Smooth muscle cell (in vitro differentiated cells): ENCODE measurements at regions not wholly inside any gene's neighbourhood (a gene's known extent, or its start where the extent isn't known, plus 50 kb on each side); places are given as distances from the start of the nearest gene placed in this dataset.

Source experiments
- DNase-seq: peaks from one replicate; lab custom pipeline; 2025; ENCODE audit not compliant: unreplicated experiment; lab: John Stamatoyannopoulos, UW
- H2AFZ ChIP-seq: fragments of 200-600 bp; sonication (generic); 2 replicates; pipeline ENCODE4 v1.6.0; 2016; ENCODE audit warnings: antibody characterized with exemption, low read depth, mild to moderate bottlenecking
- H3F3A ChIP-seq: fragments of 200-600 bp; sonication (generic); 2 replicates; pipeline ENCODE4 v1.6.0; 2017; ENCODE audit warnings: antibody characterized with exemption, low read depth
- H3K27ac ChIP-seq: fragments of 200-600 bp; sonication (generic); 2 replicates; pipeline ENCODE4 v1.5.1; 2016; ENCODE audit warnings: low read depth, mild to moderate bottlenecking
- H3K27me3 ChIP-seq: fragments of 200-600 bp; sonication (generic); 2 replicates; pipeline ENCODE4 v1.6.1; 2016; ENCODE audit warnings: low read depth, mild to moderate bottlenecking
- H3K36me3 ChIP-seq: fragments of 200-600 bp; sonication (generic); 2 replicates; pipeline ENCODE4 v1.5.1; 2016; ENCODE audit warnings: low read depth
- H3K4me1 ChIP-seq: fragments of 200-600 bp; sonication (generic); 2 replicates; pipeline ENCODE4 v1.5.1; 2016; ENCODE audit warnings: low read depth
- H3K4me2 ChIP-seq: fragments of 200-600 bp; sonication (generic); 2 replicates; pipeline ENCODE4 v1.6.0; 2016; ENCODE audit warnings: mild to moderate bottlenecking
- H3K4me3 ChIP-seq: fragments of 200-600 bp; sonication (generic); 2 replicates; pipeline ENCODE4 v1.5.1; 2016; ENCODE audit warnings: mild to moderate bottlenecking
- H3K79me2 ChIP-seq: fragments of 200-600 bp; sonication (generic); 2 replicates; pipeline ENCODE4 v1.6.0; 2016; ENCODE audit warnings: low read depth, mild to moderate bottlenecking
- H3K9ac ChIP-seq: fragments of 200-600 bp; sonication (generic); 2 replicates; pipeline ENCODE4 v1.6.0; 2016; ENCODE audit warnings: low read depth
- H3K9me3 ChIP-seq: fragments of 200-600 bp; sonication (generic); replicated peaks from 2 replicates; pipeline ENCODE4 v1.5.1; 2016; ENCODE audit warnings: low read depth
- H4K20me1 ChIP-seq: fragments of 200-600 bp; sonication (generic); 2 replicates; pipeline ENCODE4 v1.6.0; 2016; ENCODE audit warnings: low read depth
- WGBS: methylation state at CpG from one replicate; pipeline ENCODE4 v1.1.7; 2016; ENCODE audit warnings: low lambda C conversion rate; 5-methylcytosine and 5-hydroxymethylcytosine counted together
- TF ChIP-seq, protein P1 (sequence below): fragments of 200-600 bp; sonication (generic); IDR thresholded peaks from 2 replicates; pipeline ENCODE4 v1.5.1; 2017; ENCODE audit warnings: borderline replicate concordance, mild to moderate bottlenecking, antibody characterized with exemption; ENCODE audit not compliant: insufficient read depth, poor library complexity, severe bottlenecking

DNA sequence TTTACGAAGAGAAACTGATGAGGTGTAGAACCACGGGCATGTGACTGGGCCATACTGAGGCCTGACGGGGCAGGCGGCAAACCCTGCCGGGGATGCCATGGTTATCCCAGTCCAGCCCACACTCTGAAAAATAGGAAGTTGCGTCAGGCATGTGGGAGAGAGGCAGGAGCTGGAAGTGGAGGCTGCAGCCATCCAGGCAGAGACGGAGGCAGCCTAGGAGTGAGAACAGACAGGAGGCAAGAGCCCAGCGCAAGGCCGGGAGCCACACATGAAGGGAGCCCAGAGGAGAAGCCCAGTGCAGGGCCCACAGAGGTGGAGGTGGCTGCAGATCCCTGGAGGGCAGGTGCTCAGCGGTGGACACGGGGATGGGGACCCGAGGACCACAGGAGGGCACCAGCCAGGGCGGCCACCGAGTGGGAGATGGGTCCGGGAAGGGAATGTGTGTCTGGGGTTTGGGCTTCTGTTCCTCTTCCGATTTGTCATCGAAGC, 175.2 kb upstream of the PPP2R2D start:
- WGBS = 80% methylated on average over 17 of the region's 17 CpGs
- H3K4me3 ChIP-seq = no peak overlapping the region
- H3K36me3 ChIP-seq = no peaks in the 10 kb centered on the region
- H3K27ac ChIP-seq = no peak overlapping the region
- no peaks in the 10 kb centered on the region for H3K79me2 ChIP-seq
- H3K27me3 ChIP-seq = peaks cover 2% of the 10 kb centered on the region
- no peak overlapping the region for H3K9ac ChIP-seq
- peaks cover 5% of the 10 kb centered on the region for H3K4me1 ChIP-seq
- DNase-seq = no peak
- no peak overlapping the region for H2AFZ ChIP-seq
- H3K9me3 ChIP-seq = no peaks in the 10 kb centered on the region
- H3K4me2 ChIP-seq = no peak overlapping the region
- no peaks in the 10 kb centered on the region for H3F3A ChIP-seq
- H4K20me1 ChIP-seq = no peaks in the 10 kb centered on the region
- TF ChIP-seq, protein P1, sequence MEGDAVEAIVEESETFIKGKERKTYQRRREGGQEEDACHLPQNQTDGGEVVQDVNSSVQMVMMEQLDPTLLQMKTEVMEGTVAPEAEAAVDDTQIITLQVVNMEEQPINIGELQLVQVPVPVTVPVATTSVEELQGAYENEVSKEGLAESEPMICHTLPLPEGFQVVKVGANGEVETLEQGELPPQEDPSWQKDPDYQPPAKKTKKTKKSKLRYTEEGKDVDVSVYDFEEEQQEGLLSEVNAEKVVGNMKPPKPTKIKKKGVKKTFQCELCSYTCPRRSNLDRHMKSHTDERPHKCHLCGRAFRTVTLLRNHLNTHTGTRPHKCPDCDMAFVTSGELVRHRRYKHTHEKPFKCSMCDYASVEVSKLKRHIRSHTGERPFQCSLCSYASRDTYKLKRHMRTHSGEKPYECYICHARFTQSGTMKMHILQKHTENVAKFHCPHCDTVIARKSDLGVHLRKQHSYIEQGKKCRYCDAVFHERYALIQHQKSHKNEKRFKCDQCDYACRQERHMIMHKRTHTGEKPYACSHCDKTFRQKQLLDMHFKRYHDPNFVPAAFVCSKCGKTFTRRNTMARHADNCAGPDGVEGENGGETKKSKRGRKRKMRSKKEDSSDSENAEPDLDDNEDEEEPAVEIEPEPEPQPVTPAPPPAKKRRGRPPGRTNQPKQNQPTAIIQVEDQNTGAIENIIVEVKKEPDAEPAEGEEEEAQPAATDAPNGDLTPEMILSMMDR = no peak

DNA sequence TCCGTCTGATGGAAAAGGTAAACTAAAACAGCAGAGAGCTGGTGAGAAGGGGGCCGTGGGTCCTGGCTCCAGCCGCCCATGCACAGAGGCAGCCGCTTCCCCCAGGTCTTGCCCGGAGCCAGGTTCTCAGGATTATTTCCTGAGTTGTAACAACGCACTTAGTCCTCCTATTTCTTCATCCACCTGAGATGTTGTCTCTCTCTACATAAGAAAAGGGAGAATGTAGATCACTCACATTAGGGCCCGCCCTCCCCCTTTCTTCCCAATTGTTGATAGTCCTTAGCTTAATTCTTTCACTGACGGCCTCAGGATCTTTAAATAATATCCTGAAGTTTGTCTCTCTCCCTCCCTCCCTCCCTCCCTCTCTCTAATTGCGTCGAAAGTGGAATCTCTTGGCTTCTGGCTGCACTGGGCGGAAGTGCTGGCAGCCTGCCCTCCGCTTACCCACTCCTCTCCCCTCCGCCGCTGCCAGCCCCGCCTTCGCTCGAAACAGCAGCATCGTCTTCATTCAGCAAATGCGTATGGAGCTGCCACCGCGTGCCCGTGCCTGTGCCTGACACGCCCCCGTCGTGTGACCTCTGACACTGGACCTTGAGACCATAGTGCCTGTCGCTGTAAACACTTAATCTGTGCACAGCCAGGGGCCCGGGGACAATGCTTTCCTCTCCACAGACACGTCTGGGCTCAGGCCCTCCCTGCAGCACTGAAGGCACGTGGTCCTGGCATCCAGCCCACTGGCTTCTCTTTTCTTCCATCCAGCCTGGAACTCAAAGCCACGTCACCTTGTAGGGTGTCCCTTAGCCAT, 174.5 kb upstream of the PPP2R2D start:
- Histone ChIP-seq H3K4me1 (peaks cover 5% of the 10 kb centered on the region), H2AFZ (no peak overlapping the region), H3F3A (no peaks in the 10 kb centered on the region), H3K79me2 (no peaks in the 10 kb centered on the region), H3K4me2 (peak overlapping the region; percentile 60), H3K27ac (no peak overlapping the region), H3K9me3 (no peaks in the 10 kb centered on the region), H3K36me3 (no peaks in the 10 kb centered on the region), H3K27me3 (peaks cover 2% of the 10 kb centered on the region), H3K9ac (no peak overlapping the region), H3K4me3 (no peak overlapping the region), H4K20me1 (no peaks in the 10 kb centered on the region)
- TF ChIP-seq, protein P1 = no peak
- DNase-seq = no peak
- WGBS = 37% methylated on average over 27 of the region's 30 CpGs

DNA sequence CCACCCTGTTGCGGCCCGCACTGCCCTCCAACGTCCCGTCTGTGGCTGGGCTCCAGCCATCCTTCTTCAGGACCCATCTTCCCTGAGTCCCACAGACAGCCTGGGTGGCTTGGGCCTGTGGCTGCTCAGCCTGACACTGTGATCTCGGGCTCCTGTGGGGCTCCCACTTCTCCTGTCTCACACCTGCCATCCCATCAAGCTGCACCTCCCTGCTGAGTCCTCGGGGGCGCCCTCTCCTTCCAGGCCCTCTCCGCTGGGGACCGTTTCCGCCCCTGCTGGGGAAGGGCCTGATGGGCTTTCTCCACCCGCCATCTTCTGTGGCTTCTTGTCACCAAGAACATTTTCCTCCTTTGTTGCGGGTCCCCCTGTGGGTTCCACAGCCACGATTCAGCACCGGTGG, 173.8 kb upstream of the PPP2R2D start:
- H3K4me1 ChIP-seq = peaks cover 5% of the 10 kb centered on the region
- H4K20me1 ChIP-seq = no peaks in the 10 kb centered on the region
- H3K27me3 ChIP-seq = peaks cover 2% of the 10 kb centered on the region
- H3K79me2 ChIP-seq = no peaks in the 10 kb centered on the region
- DNase-seq = no peak
- no peak overlapping the region for H3K4me3 ChIP-seq
- WGBS = 88% methylated on average over 14 of the region's 14 CpGs
- H3K4me2 ChIP-seq = no peak overlapping the region
- H3K36me3 ChIP-seq = no peaks in the 10 kb centered on the region
- TF ChIP-seq, protein P1 = no peak
- no peak overlapping the region for H3K27ac ChIP-seq
- no peaks in the 10 kb centered on the region for H3F3A ChIP-seq
- H2AFZ ChIP-seq = no peak overlapping the region
- no peak overlapping the region for H3K9ac ChIP-seq
- H3K9me3 ChIP-seq = no peaks in the 10 kb centered on the region

DNA sequence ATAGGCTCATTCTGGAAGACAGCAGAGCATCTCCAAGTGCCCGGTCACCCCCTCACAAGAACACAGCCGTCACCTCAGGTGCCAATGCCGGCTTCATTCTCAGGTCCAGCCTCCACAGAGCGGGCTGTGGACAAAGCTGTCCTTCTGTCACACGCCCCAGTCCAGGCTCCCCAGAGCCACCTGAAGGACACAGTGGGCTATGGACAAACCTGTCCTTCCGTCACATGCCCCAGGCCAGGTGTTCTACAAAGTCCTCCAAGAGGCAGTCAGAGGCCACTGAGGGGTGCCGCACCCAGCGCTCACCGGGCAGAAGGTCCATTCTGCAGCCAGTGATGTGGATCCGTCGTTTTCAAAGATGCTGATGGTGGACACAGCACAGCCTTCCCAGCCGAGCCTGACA, 173.2 kb upstream of the PPP2R2D start:
- no peak overlapping the region for H2AFZ ChIP-seq
- TF ChIP-seq, protein P1 = no peak
- no peaks in the 10 kb centered on the region for H3K79me2 ChIP-seq
- no peak overlapping the region for H3K27ac ChIP-seq
- no peaks in the 10 kb centered on the region for H3K36me3 ChIP-seq
- no peaks in the 10 kb centered on the region for H3K9me3 ChIP-seq
- peaks cover 2% of the 10 kb centered on the region for H3K27me3 ChIP-seq
- DNase-seq = no peak
- WGBS = 95% methylated on average over 12 of the region's 12 CpGs
- no peak overlapping the region for H3K4me3 ChIP-seq
- no peaks in the 10 kb centered on the region for H4K20me1 ChIP-seq
- H3K4me2 ChIP-seq = no peak overlapping the region
- peaks cover 5% of the 10 kb centered on the region for H3K4me1 ChIP-seq
- H3F3A ChIP-seq = no peaks in the 10 kb centered on the region
- H3K9ac ChIP-seq = no peak overlapping the region
